Epithelial cell of proximal tubule (primary cell): ENCODE measurements at regions not wholly inside any gene's neighbourhood (a gene's known extent, or its start where the extent isn't known, plus 50 kb on each side); places are given as distances from the start of the nearest gene placed in this dataset.

ENCODE experiments used
- DNase-seq: peaks from one replicate; pipeline ENCODE4 v3.0.0-alpha.2; 2011; ENCODE audit warnings: low read depth
- H3K4me3 ChIP-seq: 2 replicates; pipeline ENCODE4 v1.5.1; 2011; ENCODE audit warnings: low read depth, mild to moderate bottlenecking, low read length
- TF ChIP-seq, protein P1 (sequence below): conservative IDR thresholded peaks from 2 replicates; pipeline ENCODE4 v1.5.1; 2012; ENCODE audit warnings: low read depth, mild to moderate bottlenecking, low read length

DNA sequence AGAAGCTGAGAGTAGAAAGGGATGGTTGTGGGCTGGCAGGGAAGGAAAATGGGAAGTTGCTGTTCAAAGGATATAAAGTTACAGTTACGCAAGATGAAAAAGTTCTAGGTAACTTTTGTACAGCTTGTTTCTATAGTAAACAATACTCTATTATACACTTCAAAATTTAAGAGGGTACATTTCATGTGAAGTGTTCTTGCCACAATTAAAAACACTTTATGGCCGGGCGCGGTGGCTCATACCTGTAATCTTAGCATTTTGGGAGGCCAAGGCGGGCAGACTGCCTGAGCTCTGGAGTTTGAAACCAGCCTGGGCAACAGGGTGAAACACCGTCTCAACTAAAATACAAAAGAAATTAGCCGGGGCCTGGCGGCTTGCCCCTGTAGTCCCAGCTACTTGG is 623.6 kb downstream of the STIM2 start:
- no peak for DNase-seq
- TF ChIP-seq, protein P1, sequence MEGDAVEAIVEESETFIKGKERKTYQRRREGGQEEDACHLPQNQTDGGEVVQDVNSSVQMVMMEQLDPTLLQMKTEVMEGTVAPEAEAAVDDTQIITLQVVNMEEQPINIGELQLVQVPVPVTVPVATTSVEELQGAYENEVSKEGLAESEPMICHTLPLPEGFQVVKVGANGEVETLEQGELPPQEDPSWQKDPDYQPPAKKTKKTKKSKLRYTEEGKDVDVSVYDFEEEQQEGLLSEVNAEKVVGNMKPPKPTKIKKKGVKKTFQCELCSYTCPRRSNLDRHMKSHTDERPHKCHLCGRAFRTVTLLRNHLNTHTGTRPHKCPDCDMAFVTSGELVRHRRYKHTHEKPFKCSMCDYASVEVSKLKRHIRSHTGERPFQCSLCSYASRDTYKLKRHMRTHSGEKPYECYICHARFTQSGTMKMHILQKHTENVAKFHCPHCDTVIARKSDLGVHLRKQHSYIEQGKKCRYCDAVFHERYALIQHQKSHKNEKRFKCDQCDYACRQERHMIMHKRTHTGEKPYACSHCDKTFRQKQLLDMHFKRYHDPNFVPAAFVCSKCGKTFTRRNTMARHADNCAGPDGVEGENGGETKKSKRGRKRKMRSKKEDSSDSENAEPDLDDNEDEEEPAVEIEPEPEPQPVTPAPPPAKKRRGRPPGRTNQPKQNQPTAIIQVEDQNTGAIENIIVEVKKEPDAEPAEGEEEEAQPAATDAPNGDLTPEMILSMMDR = no peak
- H3K4me3 ChIP-seq = no peak overlapping the region

DNA sequence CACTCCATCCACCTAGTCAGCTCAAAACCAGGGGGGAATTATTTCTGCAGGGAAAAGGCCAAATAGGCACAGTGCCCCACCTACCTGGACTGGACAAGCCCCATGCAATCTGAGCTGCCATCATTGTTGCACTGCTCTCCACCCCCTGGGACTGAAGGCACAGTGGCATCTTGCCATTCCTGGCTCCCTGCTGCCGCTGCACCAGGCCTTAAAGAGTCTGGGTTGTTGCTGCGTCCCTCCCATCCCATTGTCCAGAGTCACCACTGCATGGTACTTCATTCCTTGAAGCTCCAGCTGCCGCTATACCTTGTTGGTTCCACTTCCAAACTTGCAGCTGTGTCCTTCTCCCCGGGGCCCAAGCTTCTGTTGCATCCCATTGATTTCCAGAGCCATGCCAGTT is 629.7 kb downstream of the STIM2 start:
- TF ChIP-seq, protein P1 = no peak
- H3K4me3 ChIP-seq = no peak overlapping the region
- no peak for DNase-seq

DNA sequence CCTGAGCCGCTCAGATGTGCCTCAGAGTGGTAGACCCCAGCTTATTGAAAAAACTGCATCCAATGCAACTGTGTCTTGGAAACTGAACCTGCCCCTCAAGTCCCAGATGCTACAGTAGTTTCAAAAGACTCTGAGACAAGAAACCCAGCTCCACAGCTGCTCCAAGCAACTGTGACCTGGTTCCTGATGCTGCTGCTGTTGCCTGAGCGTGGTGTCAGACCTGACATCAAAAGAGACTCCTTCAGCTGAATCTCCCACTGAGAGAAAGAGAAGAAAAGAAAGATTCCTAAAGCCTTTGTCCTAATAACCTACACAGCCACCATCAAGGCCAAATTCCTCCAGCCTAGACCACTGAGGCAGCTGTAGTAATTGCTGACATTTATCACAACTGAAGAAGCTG is 630.1 kb downstream of the STIM2 start:
- DNase-seq = no peak
- TF ChIP-seq, protein P1 = no peak
- no peak overlapping the region for H3K4me3 ChIP-seq

DNA sequence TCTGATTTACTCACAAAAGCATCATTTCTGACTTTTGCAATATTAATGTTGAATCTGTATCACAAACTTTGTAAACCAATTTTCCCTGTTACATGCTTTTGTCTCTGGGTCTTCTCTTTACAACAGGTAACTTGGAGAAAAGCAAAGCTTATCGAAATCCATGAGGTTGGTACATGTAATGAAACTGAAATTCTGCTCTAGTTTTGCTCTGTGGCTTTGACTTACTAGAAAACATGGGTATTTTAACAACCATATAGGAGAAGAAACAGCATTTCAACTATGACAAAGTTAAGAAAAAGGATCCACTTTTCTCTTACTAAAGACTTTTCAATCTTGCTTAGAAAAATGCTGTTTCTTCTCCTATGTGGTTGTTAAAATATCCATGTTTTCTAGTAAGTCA is 645.8 kb downstream of the STIM2 start:
- H3K4me3 ChIP-seq = no peak overlapping the region
- TF ChIP-seq, protein P1 = no peak
- no peak for DNase-seq

DNA sequence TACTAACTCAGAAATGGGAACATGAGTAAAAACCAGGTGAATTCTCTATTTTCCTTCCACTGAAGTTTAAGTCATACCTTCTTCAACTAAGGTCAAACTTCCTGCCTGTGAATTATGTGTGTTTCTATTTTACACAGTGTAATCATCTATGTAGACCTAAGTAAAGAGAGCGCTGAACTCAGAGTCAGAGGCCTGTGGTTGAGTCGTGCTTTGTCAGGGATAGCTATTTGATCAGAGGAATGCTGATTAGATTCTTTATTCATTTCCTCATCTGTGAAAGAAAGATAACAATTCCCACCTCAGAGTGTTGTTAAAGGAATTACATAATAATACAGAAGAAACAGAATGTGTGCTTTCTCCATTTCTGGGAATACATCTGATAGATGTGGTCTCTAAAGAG is 654.1 kb downstream of the STIM2 start:
- TF ChIP-seq, protein P1 = no peak
- DNase-seq = no peak
- H3K4me3 ChIP-seq = no peak overlapping the region

DNA sequence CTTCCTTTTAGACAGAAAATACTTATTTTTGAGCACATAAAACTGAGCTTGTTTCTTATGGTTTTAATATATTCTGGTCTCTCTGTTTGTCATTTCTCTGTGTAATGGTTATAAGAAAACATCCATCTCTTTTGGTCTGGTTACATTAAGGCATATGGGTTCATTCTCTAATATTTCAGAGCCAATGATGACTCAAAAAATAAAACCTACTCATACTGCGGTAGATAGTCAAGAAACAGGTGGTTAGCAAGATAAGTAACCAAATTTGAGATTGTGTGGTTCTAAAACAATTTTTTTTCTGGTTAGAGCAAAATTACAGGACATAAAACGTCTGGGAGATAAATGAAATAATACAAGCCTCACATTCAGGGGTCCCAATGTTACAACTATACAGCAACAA is 654.5 kb downstream of the STIM2 start:
- no peak overlapping the region for H3K4me3 ChIP-seq
- no peak for DNase-seq
- TF ChIP-seq, protein P1 = no peak

DNA sequence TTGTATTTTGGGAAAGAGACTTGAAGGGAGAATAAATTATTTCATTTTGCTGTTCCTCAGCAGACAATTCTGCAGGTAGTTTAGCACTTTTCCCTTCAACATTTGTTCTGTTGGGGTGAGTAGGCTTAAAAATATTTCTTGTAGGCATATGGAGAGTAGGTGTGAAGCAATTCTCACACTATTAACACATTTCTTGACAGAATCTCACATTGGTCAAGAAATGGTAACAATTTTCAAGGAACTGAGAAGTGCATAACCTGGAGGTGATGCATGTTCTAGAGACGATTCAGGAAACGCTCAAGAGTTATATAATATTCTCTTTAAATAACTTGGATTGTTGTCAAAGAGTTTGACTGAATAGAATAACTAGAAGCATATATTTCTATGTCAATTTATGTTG is 658.2 kb downstream of the STIM2 start:
- no peak for DNase-seq
- H3K4me3 ChIP-seq = no peak overlapping the region
- TF ChIP-seq, protein P1 = no peak
